ENCODE measurements at regions not wholly inside any gene's neighbourhood (a gene's known extent, or its start where the extent isn't known, plus 50 kb on each side); places are given as distances from the start of the nearest gene placed in this dataset.

GRCh38 chr2:18369760-18370159 is 190.7 kb downstream of the RDH14 start:
- ChIA-PET CTCF (interaction anchor here (1.2 to 1.3 kb wide), 2 partner anchors 9 to 35 kb away, joined by 3 to 6 read pairs; no protein-coding TSS in a partner anchor), POLR2A (no interaction called here)
- no peak for TF ChIP-seq ZNF174 (tag by site-specific recombination; IDR thresholded peaks at IDR 0.05)
- TF ChIP-seq KLF10 (tag by site-specific recombination; IDR thresholded peaks at IDR 0.05): no peak
- no peak for TF ChIP-seq ZNF175 (tag by site-specific recombination; IDR thresholded peaks at IDR 0.05)
- no peak for TF ChIP-seq BCL11B (tag by site-specific recombination; IDR thresholded peaks at IDR 0.05; ENCODE audit: low read depth)
- no peak for TF ChIP-seq ZNF830 (tag by site-specific recombination; IDR thresholded peaks at IDR 0.05; ENCODE audit: low read depth)
- TF ChIP-seq ZNF785 (tag by site-specific recombination; IDR thresholded peaks at IDR 0.05): no peak
- 0 out of 2 replicates have a peak, but pooled peaks cover 5% of the 10 kb centered on the region for H3K4me1 ChIP-seq (ENCODE audit: control insufficient read depth, insufficient read depth, low read length)
- no peak overlapping the region for H3K4me3 ChIP-seq (ENCODE audit: low read depth, low read length)
- H3K27ac ChIP-seq (ENCODE audit: extremely low read depth, low read depth, low read length): no peak overlapping the region
- no peaks in the 10 kb centered on the region for H3K36me3 ChIP-seq (ENCODE audit: control insufficient read depth in 2 of 2, insufficient read depth in 1 of 2, low read length in 2 of 2)
- no peaks in the 10 kb centered on the region for H3K9me3 ChIP-seq (ENCODE audit: control insufficient read depth, insufficient read depth, low read depth, low read length)

- Histone ChIP-seq H3K36me3 (ENCODE audit: control insufficient read depth in 2 of 2, insufficient read depth in 1 of 2, low read length in 2 of 2) (no peaks in the 10 kb centered on the region), H3K27ac (ENCODE audit: extremely low read depth, low read depth, low read length) (no peak overlapping the region), H3K9me3 (ENCODE audit: control insufficient read depth, insufficient read depth, low read depth, low read length) (no peaks in the 10 kb centered on the region), H3K4me1 (ENCODE audit: control insufficient read depth, insufficient read depth, low read length) (0 out of 2 replicates have a peak, but pooled peaks cover 3% of the 10 kb centered on the region), H3K4me3 (ENCODE audit: low read depth, low read length) (no peak overlapping the region)
- TF ChIP-seq ZNF600 (tag by site-specific recombination; IDR thresholded peaks at IDR 0.05): no peak
- TF ChIP-seq ZNF133 (tag by site-specific recombination; IDR thresholded peaks at IDR 0.05): no peak
- no peak for TF ChIP-seq ZNF239 (tag by site-specific recombination; IDR thresholded peaks at IDR 0.05)
- TF ChIP-seq ZNF555 (tag by site-specific recombination; conservative IDR thresholded peaks at IDR 0.05): no peak
- no peak for TF ChIP-seq ZBTB20 (tag by site-specific recombination; IDR thresholded peaks at IDR 0.05)
- POLR2A ChIA-PET: no interaction called here
- CTCF ChIA-PET: interaction anchor here (0.8 to 1.2 kb wide), 2 partner anchors 8 to 10 kb away, joined by 3 to 10 read pairs; no protein-coding TSS in a partner anchor
Observed at GRCh38 chr2:18368008-18368407, 192.4 kb downstream of the RDH14 start.

GRCh38 chr2:18365342-18365741 is 195.1 kb downstream of the RDH14 start:
- CTCF ChIA-PET: no interaction called here
- POLR2A ChIA-PET: no interaction called here
- no peak for TF ChIP-seq ZNF529 (tag by site-specific recombination; IDR thresholded peaks at IDR 0.05; ENCODE audit: insufficient replicate concordance)
- TF ChIP-seq ZNF660 (tag by site-specific recombination; IDR thresholded peaks at IDR 0.05): no peak
- TF ChIP-seq ZNF473 (tag by site-specific recombination; IDR thresholded peaks at IDR 0.05): no peak
- no peak for TF ChIP-seq PATZ1 (tag by site-specific recombination; IDR thresholded peaks at IDR 0.05)
- TF ChIP-seq ZNF239 (tag by site-specific recombination; IDR thresholded peaks at IDR 0.05): no peak
- TF ChIP-seq ZNF596 (tag by site-specific recombination; IDR thresholded peaks at IDR 0.05): no peak
- TF ChIP-seq ZSCAN30 (tag by site-specific recombination; IDR thresholded peaks at IDR 0.05): no peak
- TF ChIP-seq SALL2 (tag by site-specific recombination; IDR thresholded peaks at IDR 0.05; ENCODE audit: borderline replicate concordance): no peak
- no peak for TF ChIP-seq INSM2 (tag by site-specific recombination; IDR thresholded peaks at IDR 0.05)
- TF ChIP-seq FEZF1 (tag by site-specific recombination; IDR thresholded peaks at IDR 0.05): no peak
- TF ChIP-seq ZNF366 (tag by site-specific recombination; conservative IDR thresholded peaks at IDR 0.05): no peak
- no peak for TF ChIP-seq ZNF791 (tag by site-specific recombination; IDR thresholded peaks at IDR 0.05)
- no peak for TF ChIP-seq KLF9 (tag by site-specific recombination; IDR thresholded peaks at IDR 0.05; ENCODE audit: low read depth)
- TF ChIP-seq IKZF3 (tag by site-specific recombination; IDR thresholded peaks at IDR 0.05): no peak

More at GRCh38 chr2:18365342-18365741, 195.1 kb downstream of the RDH14 start:
- Histone ChIP-seq H3K4me1 (ENCODE audit: control insufficient read depth, insufficient read depth, low read length) (no peaks in the 10 kb centered on the region), H3K27ac (ENCODE audit: extremely low read depth, low read depth, low read length) (no peak overlapping the region), H3K9me3 (ENCODE audit: control insufficient read depth, insufficient read depth, low read depth, low read length) (no peaks in the 10 kb centered on the region), H3K36me3 (ENCODE audit: control insufficient read depth in 2 of 2, insufficient read depth in 1 of 2, low read length in 2 of 2) (no peaks in the 10 kb centered on the region), H3K4me3 (ENCODE audit: low read depth, low read length) (no peak overlapping the region)

Data from HEK293 (cell line).